ENCODE measurements at regions not wholly inside any gene's neighbourhood (a gene's known extent, or its start where the extent isn't known, plus 50 kb on each side); places are given as distances from the start of the nearest gene placed in this dataset.
A peak's percentile ranks its signal among the peaks of the same experiment; 100 is the strongest.

DNA sequence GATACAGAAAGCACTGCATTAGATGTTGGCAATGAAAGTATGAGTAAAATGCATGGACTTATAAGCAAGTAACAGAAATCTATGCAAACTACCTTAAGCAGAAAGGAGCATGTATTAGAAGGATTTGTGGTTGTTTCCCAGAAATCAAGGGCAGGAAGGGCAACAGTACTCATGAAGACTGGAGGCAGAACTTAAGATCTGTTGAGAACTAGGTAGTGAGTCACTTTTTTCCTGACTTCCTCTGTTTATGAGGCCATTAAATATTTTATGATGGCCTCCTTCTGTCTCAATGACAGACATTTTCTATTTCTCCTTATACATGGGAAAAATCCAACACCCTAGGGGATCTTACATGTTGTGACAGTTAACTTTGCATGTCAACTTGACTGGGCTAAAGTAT, 398.2 kb downstream of the MID1IP1 start:
- FAIRE-seq (no peak), ATAC-seq (no peak)

DNA sequence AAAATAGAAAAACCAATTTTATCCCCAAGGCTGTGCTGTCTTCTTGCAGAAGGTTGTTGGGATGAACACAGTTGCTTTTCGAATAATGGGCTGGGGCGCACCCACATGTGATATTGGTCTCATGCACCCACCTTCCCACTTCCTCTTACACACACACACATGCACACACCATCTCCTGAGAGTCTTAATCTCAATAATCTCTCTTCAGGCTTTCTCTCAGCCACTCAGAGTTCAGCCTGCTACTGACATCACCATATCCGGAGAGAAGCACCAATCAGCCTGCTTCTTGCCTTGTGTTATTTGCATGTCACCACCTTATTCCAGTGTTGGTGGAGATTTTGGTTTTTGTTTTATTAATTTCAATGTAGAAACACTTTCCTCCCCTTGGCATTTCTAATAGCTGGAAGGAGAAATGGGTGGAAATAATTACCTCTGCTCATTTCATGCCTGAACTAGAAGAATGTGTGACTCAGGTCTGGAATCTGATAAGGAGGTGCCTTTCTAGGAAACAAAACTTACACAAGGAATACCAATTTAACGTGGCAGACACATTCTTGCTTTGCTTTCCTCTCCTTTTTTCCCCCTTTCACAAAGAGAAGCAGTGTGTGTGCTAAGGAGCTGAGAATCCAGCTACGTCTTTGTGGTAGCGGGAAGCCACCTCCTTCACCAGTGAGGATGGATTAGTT, 400.2 kb downstream of the MID1IP1 start:
- DNase-seq (no peak), FAIRE-seq (no peak), ATAC-seq (no peak)
- Histone ChIP-seq H3K4me1 (no peaks in the 10 kb centered on the region), H3K27ac (no peak overlapping the region), H3K27me3 (peaks cover 0 to 7% (median 0%) of the 10 kb centered on the region in 4 donors), H3K36me3 (no peaks in the 10 kb centered on the region), H3K4me3 (no peak overlapping the region), H3K9me3 (no peaks in the 10 kb centered on the region)
- WGBS, 2 donors: 70 to 82% methylated on average over 6 of the region's 6 CpGs
- intact Hi-C loops (cut with DNase I): no loop called here
- TF ChIP-seq, protein P1, sequence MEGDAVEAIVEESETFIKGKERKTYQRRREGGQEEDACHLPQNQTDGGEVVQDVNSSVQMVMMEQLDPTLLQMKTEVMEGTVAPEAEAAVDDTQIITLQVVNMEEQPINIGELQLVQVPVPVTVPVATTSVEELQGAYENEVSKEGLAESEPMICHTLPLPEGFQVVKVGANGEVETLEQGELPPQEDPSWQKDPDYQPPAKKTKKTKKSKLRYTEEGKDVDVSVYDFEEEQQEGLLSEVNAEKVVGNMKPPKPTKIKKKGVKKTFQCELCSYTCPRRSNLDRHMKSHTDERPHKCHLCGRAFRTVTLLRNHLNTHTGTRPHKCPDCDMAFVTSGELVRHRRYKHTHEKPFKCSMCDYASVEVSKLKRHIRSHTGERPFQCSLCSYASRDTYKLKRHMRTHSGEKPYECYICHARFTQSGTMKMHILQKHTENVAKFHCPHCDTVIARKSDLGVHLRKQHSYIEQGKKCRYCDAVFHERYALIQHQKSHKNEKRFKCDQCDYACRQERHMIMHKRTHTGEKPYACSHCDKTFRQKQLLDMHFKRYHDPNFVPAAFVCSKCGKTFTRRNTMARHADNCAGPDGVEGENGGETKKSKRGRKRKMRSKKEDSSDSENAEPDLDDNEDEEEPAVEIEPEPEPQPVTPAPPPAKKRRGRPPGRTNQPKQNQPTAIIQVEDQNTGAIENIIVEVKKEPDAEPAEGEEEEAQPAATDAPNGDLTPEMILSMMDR (IDR thresholded peaks at IDR 0.05): no peak

More for the DNA sequence above, 398.2 kb downstream of the MID1IP1 start:
- TF ChIP-seq, protein P1 (IDR thresholded peaks at IDR 0.05): no peak
- Histone ChIP-seq H3K4me1 (peaks cover 0 to 3% (median 0%) of the 10 kb centered on the region in 3 donors), H3K4me3 (no peak overlapping the region), H3K9me3 (no peaks in the 10 kb centered on the region), H3K36me3 (no peaks in the 10 kb centered on the region), H3K27ac (no peak overlapping the region), H3K27me3 (peaks cover 0 to 7% (median 0%) of the 10 kb centered on the region in 4 donors)
- intact Hi-C loops (cut with DNase I): no loop called here
- DNase-seq: no peak

DNA sequence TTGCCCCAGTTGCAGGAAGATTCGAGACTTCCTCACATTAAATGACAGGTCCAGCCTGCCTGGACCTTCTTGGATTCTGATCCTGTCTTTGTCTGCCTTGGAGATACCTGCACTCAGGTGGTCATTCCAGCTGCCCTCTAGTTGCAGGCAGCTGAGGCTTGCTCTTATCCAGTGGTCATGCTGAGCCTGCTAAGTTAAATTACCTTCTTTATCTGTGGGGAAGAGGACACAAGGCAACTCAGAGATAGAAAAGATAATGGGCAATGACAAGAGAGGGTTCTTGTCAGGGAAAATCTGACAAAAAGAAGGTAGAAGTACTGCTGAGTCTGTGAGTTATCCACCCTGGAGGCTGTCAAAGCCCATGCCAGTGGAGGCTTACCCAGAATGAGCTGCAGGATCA, 401.4 kb downstream of the MID1IP1 start:
- DNase-seq: no peak
- Histone ChIP-seq H3K27me3 (peaks cover 0 to 7% (median 0%) of the 10 kb centered on the region in 4 donors), H3K4me1 (no peaks in the 10 kb centered on the region), H3K27ac (no peak overlapping the region), H3K9me3 (no peaks in the 10 kb centered on the region), H3K36me3 (no peaks in the 10 kb centered on the region), H3K4me3 (no peak overlapping the region)
- no peak for FAIRE-seq
- no peak for ATAC-seq
- TF ChIP-seq, protein P1 (IDR thresholded peaks at IDR 0.05): no peak
- intact Hi-C loops (cut with DNase I): no loop called here
- WGBS, 2 donors: 20 to 56% methylated on average over 1 of the region's 1 CpG

DNA sequence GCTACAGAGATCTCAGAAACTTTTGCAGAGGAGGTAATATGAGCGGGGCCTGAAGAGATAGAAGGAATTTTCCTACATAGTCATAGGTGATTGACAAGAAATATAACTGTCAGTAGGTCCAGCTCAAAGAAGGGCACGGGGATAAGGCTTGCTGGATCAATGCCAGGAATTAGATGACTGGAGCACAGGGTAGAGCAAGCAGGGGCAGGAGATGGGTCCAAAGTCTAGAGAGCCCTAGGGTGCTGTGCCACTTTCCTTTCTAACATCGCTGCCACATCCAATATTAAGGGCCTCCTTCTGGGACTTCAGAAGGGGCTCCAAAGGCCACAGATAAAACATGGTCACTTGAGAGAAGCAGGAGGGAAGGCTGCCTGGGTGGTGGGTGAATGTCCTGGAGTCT, 402.2 kb downstream of the MID1IP1 start:
- H3K4me3 ChIP-seq: no peak overlapping the region
- FAIRE-seq: no peak
- no peak for DNase-seq
- 62 to 68% methylated on average over 3 of the region's 3 CpGs for WGBS, 2 donors
- intact Hi-C loops (cut with DNase I): no loop called here
- peaks cover 0 to 7% (median 0%) of the 10 kb centered on the region in 4 donors for H3K27me3 ChIP-seq
- H3K27ac ChIP-seq: no peak overlapping the region
- no peak for ATAC-seq
- TF ChIP-seq, protein P1 (IDR thresholded peaks at IDR 0.05): no peak
- no peaks in the 10 kb centered on the region for H3K36me3 ChIP-seq
- no peaks in the 10 kb centered on the region for H3K9me3 ChIP-seq
- no peaks in the 10 kb centered on the region for H3K4me1 ChIP-seq

DNA sequence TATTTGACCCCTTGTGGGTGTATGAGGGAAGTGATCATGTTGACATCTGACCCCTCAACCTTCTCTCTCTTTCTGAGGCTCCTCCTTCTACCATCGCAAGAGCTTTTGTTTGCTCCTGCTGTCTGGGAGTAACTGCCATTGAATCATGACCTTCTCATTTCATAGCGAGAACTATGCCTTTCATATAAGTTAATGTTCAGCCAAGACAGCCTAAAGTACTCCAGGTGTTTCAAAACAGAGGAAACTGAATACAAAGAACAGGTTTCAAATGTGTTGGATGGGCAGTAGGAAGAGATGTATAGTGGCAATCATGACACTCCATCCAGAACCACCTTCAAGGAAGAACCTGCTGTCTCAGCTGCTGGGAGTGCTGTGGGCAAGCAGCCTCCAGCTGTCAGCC, 403.1 kb downstream of the MID1IP1 start:
- Histone ChIP-seq H3K27me3 (peaks cover 0 to 7% (median 0%) of the 10 kb centered on the region in 4 donors), H3K9me3 (no peaks in the 10 kb centered on the region), H3K36me3 (no peaks in the 10 kb centered on the region), H3K4me1 (no peaks in the 10 kb centered on the region), H3K4me3 (no peak overlapping the region), H3K27ac (no peak overlapping the region)
- TF ChIP-seq, protein P1 (IDR thresholded peaks at IDR 0.05): no peak
- intact Hi-C loops (cut with DNase I): no loop called here
- no peak for DNase-seq
- ATAC-seq: no peak
- 31 to 49% methylated on average over 2 of the region's 2 CpGs for WGBS, 2 donors
- FAIRE-seq: peak; percentile 9
